OCI-LY7 (cell line): ENCODE measurements at regions not wholly inside any gene's neighbourhood (a gene's known extent, or its start where the extent isn't known, plus 50 kb on each side); places are given as distances from the start of the nearest gene placed in this dataset.

ENCODE experiments used
- BruUV-seq: library from RNA; stranded (reverse); fragments of 400-500 nt; replicated peaks from 2 replicates; lab custom pipeline; 2021; lab: Mats Ljungman, UMichigan
- CTCF ChIA-PET: fragments of 300-600 bp; sonication (Branson Sonifier 250); formaldehyde crosslinking; loops from one replicate; lab custom pipeline; 2022; ENCODE audit warnings: antibody characterized with exemption; ENCODE audit not compliant: unreplicated experiment; lab: Charles Lee
- POLR2A ChIA-PET: fragments of 300-600 bp; sonication (Branson Sonifier 250); formaldehyde crosslinking; loops from one replicate; lab custom pipeline; 2022; ENCODE audit warnings: antibody characterized with exemption; lab: Charles Lee
- DNase-seq: peaks from one replicate; pipeline ENCODE4 v3.0.0-alpha.2; 2015; ENCODE audit warnings: low spot score
- H2AFZ ChIP-seq: fragments of 200-600 bp; sonication (generic), shearing (Covaris generic); 2 replicates; pipeline ENCODE4 v1.6.1; 2014; ENCODE audit warnings: mild to moderate bottlenecking, antibody characterized with exemption, low read length, moderate library complexity
- H3K27ac ChIP-seq: fragments of 200-600 bp; sonication (generic); 2 replicates; pipeline ENCODE4 v1.5.1; 2014; ENCODE audit warnings: mixed run types, low read depth, mild to moderate bottlenecking, moderate library complexity, low read length, inconsistent platforms; ENCODE audit not compliant: poor library complexity, severe bottlenecking
- H3K36me3 ChIP-seq: fragments of 200-600 bp; sonication (generic); 2 replicates; pipeline ENCODE4 v1.6.1; 2014; ENCODE audit warnings: mild to moderate bottlenecking, antibody characterized with exemption, low read length, moderate library complexity, mixed read lengths; ENCODE audit not compliant: insufficient read depth
- H3K4me1 ChIP-seq: fragments of 200-600 bp; sonication (generic); 2 replicates; pipeline ENCODE4 v1.5.1; 2014; ENCODE audit warnings: mild to moderate bottlenecking, low read length; ENCODE audit not compliant: insufficient read depth, poor library complexity, severe bottlenecking
- H3K4me2 ChIP-seq: fragments of 200-600 bp; sonication (generic); 2 replicates; pipeline ENCODE4 v1.6.1; 2014; ENCODE audit warnings: mild to moderate bottlenecking, low read length
- H3K4me3 ChIP-seq: fragments of 200-600 bp; sonication (generic); 2 replicates; pipeline ENCODE4 v1.5.1; 2014; ENCODE audit warnings: mild to moderate bottlenecking, low read depth, low read length; ENCODE audit not compliant: poor library complexity, severe bottlenecking
- H3K79me2 ChIP-seq: fragments of 200-600 bp; sonication (generic); 2 replicates; pipeline ENCODE4 v1.6.1; 2016; ENCODE audit warnings: low read depth, mild to moderate bottlenecking, low read length, moderate library complexity, mixed read lengths; ENCODE audit not compliant: insufficient read depth
- H3K9me2 ChIP-seq: fragments of 200-600 bp; sonication (generic); 2 replicates; pipeline ENCODE4 v1.6.1; 2016; ENCODE audit warnings: mild to moderate bottlenecking, low read length, mixed read lengths; ENCODE audit not compliant: insufficient read depth
- H3K9me3 ChIP-seq: fragments of 200-600 bp; sonication (generic); 2 replicates; pipeline ENCODE4 v1.6.1; 2014; ENCODE audit warnings: mild to moderate bottlenecking, mixed run types, low read length, mixed read lengths
- H4K20me1 ChIP-seq: fragments of 200-600 bp; sonication (generic); 2 replicates; pipeline ENCODE4 v1.6.1; 2014; ENCODE audit warnings: mild to moderate bottlenecking, antibody characterized with exemption, low read length, moderate library complexity, mixed read lengths; ENCODE audit not compliant: insufficient read depth
- CTCF ChIP-seq: fragments of 200-600 bp; sonication (generic); conservative IDR thresholded peaks from 2 replicates; pipeline ENCODE4 v1.5.1; 2014; ENCODE audit warnings: mild to moderate bottlenecking, antibody characterized with exemption, low read length, moderate library complexity, mixed read lengths
- EZH2phosphoT487 ChIP-seq: fragments of 200-600 bp; sonication (generic); IDR thresholded peaks from 2 replicates; pipeline ENCODE4 v1.6.1; 2018; ENCODE audit warnings: low read depth, borderline replicate concordance, mild to moderate bottlenecking, mixed run types, antibody characterized with exemption, low read length, moderate library complexity, mixed read lengths
- intact Hi-C: fragments of 100-400 bp; cut with micrococcal nuclease; formaldehyde crosslinking; loops from one replicate; pipeline ENCODE4 v1.10.0; 2022; ENCODE audit not compliant: unreplicated experiment

GRCh38 chr16:85420501-85421337, 192.4 kb upstream of the GSE1 start:
- TF ChIP-seq CTCF (peak; percentile 100), EZH2phosphoT487 (no peak)
- Histone ChIP-seq H3K9me2 (no peaks in the 10 kb centered on the region), H4K20me1 (no peaks in the 10 kb centered on the region), H3K27ac (no peak overlapping the region), H2AFZ (no peak overlapping the region), H3K4me1 (peaks cover 12% of the 10 kb centered on the region), H3K4me3 (no peak overlapping the region), H3K36me3 (no peaks in the 10 kb centered on the region), H3K79me2 (no peaks in the 10 kb centered on the region), H3K9me3 (no peaks in the 10 kb centered on the region), H3K4me2 (no peak overlapping the region)
- intact Hi-C loops = no loop called here
- no TSS peak for BruUV-seq
- ChIA-PET POLR2A (no interaction called here), CTCF (no interaction called here)
- DNase-seq = peak; percentile 77

DNA sequence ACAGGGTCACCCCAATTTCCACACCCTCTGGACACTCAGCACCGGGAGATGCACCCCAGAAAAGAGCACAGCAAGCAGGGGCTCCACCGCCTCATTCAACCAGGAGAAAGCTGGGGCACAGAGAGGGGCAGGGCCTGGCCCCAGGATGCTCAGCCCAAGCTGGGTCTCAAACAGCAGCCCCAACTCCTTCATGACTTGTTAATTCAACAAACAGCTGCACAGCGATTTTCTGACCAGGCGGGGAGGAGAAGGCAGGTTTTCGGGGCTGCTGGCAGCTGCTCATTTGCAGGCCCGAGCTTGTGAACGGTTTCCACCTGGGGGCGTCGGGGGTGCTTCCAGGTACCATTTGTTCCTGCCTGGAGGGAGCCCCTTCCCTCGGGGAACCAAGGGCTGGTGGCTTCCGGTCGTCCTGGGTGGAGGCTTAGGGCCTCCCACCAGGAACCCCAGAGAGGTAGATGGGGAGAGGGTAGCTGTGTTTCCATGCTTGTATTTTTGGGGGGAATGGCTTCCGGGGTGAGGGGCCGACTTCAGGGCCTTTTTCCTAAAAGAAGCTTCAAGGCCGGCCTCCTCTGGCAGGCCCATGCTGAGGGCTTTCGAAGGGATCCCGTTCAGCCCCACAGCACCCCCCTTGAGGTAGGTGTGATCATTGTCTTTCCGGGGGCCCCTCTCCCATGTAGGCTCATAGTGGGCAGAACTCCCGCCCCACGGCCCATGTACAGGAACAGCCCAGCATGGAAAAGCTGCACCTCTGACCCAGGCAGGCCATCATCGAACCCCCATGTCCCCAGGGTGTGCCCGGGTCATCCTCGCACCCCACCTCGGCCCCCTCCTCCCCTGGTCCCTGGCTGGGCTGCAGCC, 191.6 kb upstream of the GSE1 start:
- Histone ChIP-seq H3K27ac (no peak overlapping the region), H3K79me2 (no peaks in the 10 kb centered on the region), H3K9me3 (no peaks in the 10 kb centered on the region), H3K4me2 (no peak overlapping the region), H3K9me2 (no peaks in the 10 kb centered on the region), H3K4me3 (no peak overlapping the region), H2AFZ (no peak overlapping the region), H4K20me1 (no peaks in the 10 kb centered on the region), H3K36me3 (no peaks in the 10 kb centered on the region), H3K4me1 (peaks cover 10% of the 10 kb centered on the region)
- no peak for TF ChIP-seq CTCF
- TF ChIP-seq EZH2phosphoT487 = no peak
- intact Hi-C loops = no loop called here
- DNase-seq = no peak
- POLR2A ChIA-PET = no interaction called here
- BruUV-seq = no TSS peak
- CTCF ChIA-PET = interaction anchor here (0.5 kb wide), 1 partner anchor 175 kb away, joined by 4 read pairs; no protein-coding TSS in a partner anchor
